Lower leg skin (tissue), 4 donors: ENCODE measurements at regions not wholly inside any gene's neighbourhood (a gene's known extent, or its start where the extent isn't known, plus 50 kb on each side); places are given as distances from the start of the nearest gene placed in this dataset.

ENCODE experiments used
- DNase-seq, 2 donors: peaks; one replicate each; pipeline ENCODE4 v3.0.0-alpha.2; 2019; ENCODE audit warnings: low spot score in 2 of 2
- H3K4me3 ChIP-seq: fragments of 200-600 bp; sonication (generic); 2 replicates; pipeline ENCODE4 v1.5.1; 2017; ENCODE audit warnings: mild to moderate bottlenecking, low read depth; ENCODE audit not compliant: poor library complexity, severe bottlenecking
- POLR2A ChIP-seq, 2 donors: fragments of 450-650 bp; IDR thresholded peaks; one replicate each; pipeline ENCODE4 v1.6.1; 2016 to 2017; ENCODE audit warnings: antibody characterized with exemption in 2 of 2, mild to moderate bottlenecking in 1 of 2, moderate library complexity in 1 of 2
- WGBS, 2 donors: methylation state at CpG; one replicate each; pipeline ENCODE4 v1.1.5; 2018; 5-methylcytosine and 5-hydroxymethylcytosine counted together
- intact Hi-C: fragments of 100-400 bp; cut with DNase I; formaldehyde crosslinking; loops from one replicate; pipeline ENCODE4 v1.15.0; 2023; ENCODE audit warnings: low total_unique reads
- TF ChIP-seq, protein P1 (sequence below), 3 donors: fragments of 450-650 bp; IDR thresholded peaks; one replicate each; pipeline ENCODE4 v1.5.1; 2016; ENCODE audit warnings: antibody characterized with exemption in 3 of 3, mild to moderate bottlenecking in 3 of 3, moderate library complexity in 2 of 3

DNA sequence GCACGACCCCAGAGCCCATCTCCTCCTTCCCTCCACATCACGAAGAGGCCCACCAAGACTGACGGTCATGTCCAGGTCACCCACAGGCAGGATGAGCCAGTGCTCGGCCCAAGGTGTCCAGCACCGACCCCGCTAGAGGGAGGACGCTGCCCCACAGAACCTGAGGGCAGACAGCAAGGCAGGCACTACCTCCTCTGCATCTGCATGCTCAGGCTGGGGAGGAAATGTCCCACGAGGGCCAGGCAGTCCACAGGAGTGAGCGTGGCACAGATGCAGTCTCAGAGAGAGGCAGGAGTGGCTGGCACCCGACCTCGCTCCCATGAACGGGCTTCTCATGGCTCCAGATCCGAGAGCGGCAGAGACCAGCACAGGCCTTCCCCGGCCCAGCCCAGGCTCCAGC is 133.2 kb downstream of the TUBA3C start:
- intact Hi-C loops = no loop called here
- 73 to 75% methylated on average over 12 to 15 of the region's 15 CpGs for WGBS, 2 donors
- H3K4me3 ChIP-seq = no peak overlapping the region
- no peak for DNase-seq
- TF ChIP-seq, protein P1, sequence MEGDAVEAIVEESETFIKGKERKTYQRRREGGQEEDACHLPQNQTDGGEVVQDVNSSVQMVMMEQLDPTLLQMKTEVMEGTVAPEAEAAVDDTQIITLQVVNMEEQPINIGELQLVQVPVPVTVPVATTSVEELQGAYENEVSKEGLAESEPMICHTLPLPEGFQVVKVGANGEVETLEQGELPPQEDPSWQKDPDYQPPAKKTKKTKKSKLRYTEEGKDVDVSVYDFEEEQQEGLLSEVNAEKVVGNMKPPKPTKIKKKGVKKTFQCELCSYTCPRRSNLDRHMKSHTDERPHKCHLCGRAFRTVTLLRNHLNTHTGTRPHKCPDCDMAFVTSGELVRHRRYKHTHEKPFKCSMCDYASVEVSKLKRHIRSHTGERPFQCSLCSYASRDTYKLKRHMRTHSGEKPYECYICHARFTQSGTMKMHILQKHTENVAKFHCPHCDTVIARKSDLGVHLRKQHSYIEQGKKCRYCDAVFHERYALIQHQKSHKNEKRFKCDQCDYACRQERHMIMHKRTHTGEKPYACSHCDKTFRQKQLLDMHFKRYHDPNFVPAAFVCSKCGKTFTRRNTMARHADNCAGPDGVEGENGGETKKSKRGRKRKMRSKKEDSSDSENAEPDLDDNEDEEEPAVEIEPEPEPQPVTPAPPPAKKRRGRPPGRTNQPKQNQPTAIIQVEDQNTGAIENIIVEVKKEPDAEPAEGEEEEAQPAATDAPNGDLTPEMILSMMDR (IDR thresholded peaks at IDR 0.05) = no peak
- no peak for TF ChIP-seq POLR2A (IDR thresholded peaks at IDR 0.05)

DNA sequence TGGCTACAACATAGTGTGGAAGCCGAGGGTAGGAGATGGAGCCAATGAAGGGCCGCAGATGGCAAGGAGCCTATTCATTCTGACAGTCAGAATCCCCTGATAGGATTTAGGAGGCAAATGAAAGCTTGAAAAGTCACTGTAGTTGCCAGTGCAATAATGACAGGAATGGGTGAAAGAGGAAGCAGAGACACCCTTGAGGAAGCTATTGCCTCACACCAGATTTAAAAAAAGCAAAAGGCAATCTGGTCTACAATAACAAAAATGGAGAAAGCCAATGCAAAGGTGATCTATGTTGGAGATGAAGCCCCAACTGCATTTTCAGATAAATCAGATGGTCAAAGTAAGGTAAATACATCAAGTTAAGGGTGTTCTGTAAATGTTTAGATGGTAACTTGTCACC is 158.5 kb downstream of the TUBA3C start:
- intact Hi-C loops = no loop called here
- H3K4me3 ChIP-seq = no peak overlapping the region
- no peak for DNase-seq
- TF ChIP-seq POLR2A (IDR thresholded peaks at IDR 0.05) = no peak
- TF ChIP-seq, protein P1 (IDR thresholded peaks at IDR 0.05) = no peak
- 26 to 34% methylated on average over 2 of the region's 2 CpGs for WGBS, 2 donors

DNA sequence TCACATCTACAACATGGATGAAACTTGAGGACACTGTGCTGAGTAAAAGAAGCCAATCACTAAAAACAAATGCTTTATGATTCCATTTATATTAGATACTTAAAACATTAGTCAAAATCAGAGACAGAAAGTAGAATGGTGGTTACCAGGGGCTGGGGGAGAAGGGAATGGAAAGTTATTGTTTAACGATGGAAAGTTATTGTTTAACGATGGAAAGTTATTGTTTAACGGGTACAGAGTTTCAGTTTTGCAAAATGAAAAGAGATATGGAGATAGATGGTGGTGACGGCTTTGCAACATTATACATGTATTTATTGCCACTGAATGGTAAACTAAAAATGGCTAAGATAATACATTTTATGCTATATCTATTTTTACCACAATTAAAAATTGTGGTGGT is 160.6 kb downstream of the TUBA3C start:
- DNase-seq = no peak
- intact Hi-C loops = no loop called here
- WGBS, 2 donors = 48 to 61% methylated on average over 4 of the region's 4 CpGs
- no peak overlapping the region for H3K4me3 ChIP-seq
- TF ChIP-seq POLR2A (IDR thresholded peaks at IDR 0.05) = no peak

DNA sequence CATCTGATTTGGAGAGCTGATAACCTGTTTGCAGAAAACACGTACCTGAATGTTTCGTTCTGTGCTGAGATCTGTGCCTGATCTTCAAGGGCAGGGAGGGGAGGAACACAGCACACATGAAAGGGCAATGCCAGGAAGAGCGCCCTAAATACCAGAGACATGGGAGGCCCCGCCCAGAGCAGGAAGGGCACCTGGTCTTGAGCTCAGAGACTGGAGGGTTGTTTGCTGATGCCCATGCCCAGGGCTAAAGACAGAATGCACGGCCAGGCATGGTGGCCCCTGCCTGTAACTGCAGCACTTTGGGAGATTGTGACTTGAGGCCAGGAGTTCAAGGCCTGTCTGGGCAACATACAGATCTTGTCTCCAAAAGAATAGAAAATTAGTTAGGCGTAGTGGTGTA is 183.2 kb downstream of the TUBA3C start:
- intact Hi-C loops = no loop called here
- TF ChIP-seq POLR2A (IDR thresholded peaks at IDR 0.05) = no peak
- TF ChIP-seq, protein P1 (IDR thresholded peaks at IDR 0.05) = no peak
- WGBS, 2 donors = 49 to 50% methylated on average over 6 of the region's 6 CpGs

DNA sequence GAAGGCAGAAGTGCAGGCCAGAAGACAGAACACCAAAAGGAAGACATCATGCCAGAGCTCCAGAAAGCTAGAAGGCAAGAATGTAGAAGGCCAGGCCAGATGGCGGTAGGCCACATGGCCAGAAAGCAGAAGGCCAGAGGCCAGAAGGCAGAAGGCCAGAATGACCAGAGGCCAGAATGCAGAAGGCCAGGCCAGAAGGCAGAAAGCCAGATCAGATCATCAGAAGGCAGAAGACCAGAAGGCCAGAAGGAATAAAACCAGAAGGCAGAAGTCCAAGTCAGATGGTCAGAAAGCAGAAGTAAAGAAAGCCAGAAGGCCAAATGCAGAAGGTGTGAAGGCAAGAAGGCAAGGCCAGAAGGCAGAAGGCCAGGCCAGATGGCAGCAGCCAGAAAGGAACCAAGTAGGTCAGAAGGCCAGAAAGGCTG is 185.0 kb downstream of the TUBA3C start:
- intact Hi-C loops = no loop called here
- no peak overlapping the region for H3K4me3 ChIP-seq
- TF ChIP-seq POLR2A (IDR thresholded peaks at IDR 0.05) = no peak
- TF ChIP-seq, protein P1 (IDR thresholded peaks at IDR 0.05) = no peak
- DNase-seq = no peak
- 88 to 90% methylated on average over 1 of the region's 1 CpG for WGBS, 2 donors

More for the DNA sequence above, 183.2 kb downstream of the TUBA3C start:
- DNase-seq = no peak
- no peak overlapping the region for H3K4me3 ChIP-seq

DNA sequence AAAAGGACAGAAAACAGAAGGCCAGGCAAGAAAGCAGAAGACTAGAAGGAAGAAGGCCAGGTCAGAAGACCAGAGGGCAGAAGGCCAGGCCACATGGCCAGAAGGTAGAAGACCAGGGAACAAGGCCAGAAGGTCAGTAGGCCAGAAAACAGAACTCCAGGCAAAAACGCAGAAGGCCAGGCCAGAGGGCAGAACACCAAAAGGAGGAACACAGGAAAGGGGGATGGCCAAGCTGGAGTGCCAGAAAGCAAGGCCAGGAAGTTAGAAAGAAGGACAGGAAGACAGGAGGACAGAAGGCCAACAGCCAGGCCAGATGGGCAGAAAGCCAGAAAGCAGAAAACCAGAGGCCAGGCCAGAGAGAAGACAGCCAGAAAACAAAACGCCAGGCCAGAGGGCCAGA is 185.4 kb downstream of the TUBA3C start:
- no peak for TF ChIP-seq POLR2A (IDR thresholded peaks at IDR 0.05)
- TF ChIP-seq, protein P1 (IDR thresholded peaks at IDR 0.05) = no peak
- intact Hi-C loops = no loop called here
- no peak overlapping the region for H3K4me3 ChIP-seq
- DNase-seq = no peak
- WGBS, 2 donors = 28 to 35% methylated on average over 2 of the region's 2 CpGs
